HepG2 (cell line): ENCODE measurements at regions not wholly inside any gene's neighbourhood (a gene's known extent, or its start where the extent isn't known, plus 50 kb on each side); places are given as distances from the start of the nearest gene placed in this dataset.

Experiments
- ATAC-seq: fragments of 200-7000 bp; cut with Tn5 transposase; 3 replicates; pipeline ENCODE4 v1.9.1; 2020; ENCODE audit warnings: mild to moderate bottlenecking, moderate library complexity
- BruUV-seq: library from RNA; stranded (reverse); fragments of 400-500 nt; replicated peaks from 2 replicates; lab custom pipeline; 2021; lab: Mats Ljungman, UMichigan
- CTCF ChIA-PET: fragments of 300-600 bp; formaldehyde crosslinking; extraction: SDS; loops from one replicate; lab custom pipeline; 2021; ENCODE audit warnings: low total read pairs, inconsistent platforms, low intra/inter-chr PET ratio; lab: Yijun Ruan, JAX
- POLR2A ChIA-PET: fragments of 350-600 bp; sonication (Branson Sonifier 250); formaldehyde crosslinking; loops from one replicate; lab custom pipeline; 2020; ENCODE audit warnings: antibody characterized with exemption, inconsistent platforms; lab: Yijun Ruan, JAX
- DNase-seq: peaks from one replicate; pipeline ENCODE4 v3.0.0-alpha.2; 2015; ENCODE audit warnings: low spot score
- FAIRE-seq: peaks from 3 replicates; lab custom pipeline; 2011; peaks lifted over from hg19 to GRCh38; lab: Jason Lieb, UNC
- H2AFZ ChIP-seq: one replicate; pipeline ENCODE4 v1.6.1; 2011; ENCODE audit warnings: low read length, inconsistent platforms
- H3K27ac ChIP-seq: fragments of 300-600 bp; 3 replicates; pipeline ENCODE4 v1.8.0; 2011; ENCODE audit warnings: mixed run types, mild to moderate bottlenecking, mixed read lengths, low read length, inconsistent platforms; ENCODE audit not compliant: insufficient read depth; ENCODE audit errors: extremely low read length
- H3K27me3 ChIP-seq, 2 experiments: fragments of 200-600 bp in 1 of 2; 2 replicates in 1 of 2; 3 replicates in 1 of 2; pipeline versions ENCODE4 v1.6.0 to v1.8.0; 2011; ENCODE audit warnings: low read length in 2 of 2, mild to moderate bottlenecking in 2 of 2, moderate library complexity in 2 of 2, inconsistent platforms in 1 of 2; ENCODE audit not compliant: insufficient read depth in 2 of 2, control insufficient read depth in 1 of 2
- H3K36me3 ChIP-seq, 2 experiments: fragments of 200-600 bp in 1 of 2; replicated peaks in 1 of 2; 2 replicates in 1 of 2; 3 replicates in 1 of 2; pipeline versions ENCODE4 v1.5.1 to v1.8.0; 2011; ENCODE audit warnings: low read length in 2 of 2, inconsistent platforms in 1 of 2; ENCODE audit not compliant: insufficient read depth in 2 of 2, control insufficient read depth in 1 of 2
- H3K4me1 ChIP-seq: 2 replicates; pipeline ENCODE4 v1.5.1; 2012; ENCODE audit warnings: low read length, inconsistent platforms; ENCODE audit not compliant: insufficient read depth
- H3K4me2 ChIP-seq: 2 replicates; pipeline ENCODE4 v1.6.0; 2011; ENCODE audit warnings: low read depth, low read length, inconsistent platforms
- H3K4me3 ChIP-seq, 3 experiments: fragments of 200-600 bp in 1 of 3; sonication (generic), shearing (Covaris generic) in 1 of 3; replicated peaks in 1 of 3; 2 replicates each; pipeline ENCODE4 v1.5.1; 2011 to 2016; ENCODE audit warnings: low read length in 3 of 3, inconsistent platforms in 2 of 3, low read depth in 2 of 3, mild to moderate bottlenecking in 2 of 3, control low read depth in 1 of 3, mixed read lengths in 1 of 3; ENCODE audit not compliant: insufficient read depth in 1 of 3
- H3K79me2 ChIP-seq: one replicate; pipeline ENCODE4 v1.6.1; 2011; ENCODE audit warnings: low read length, inconsistent platforms; ENCODE audit not compliant: insufficient read depth
- H3K9ac ChIP-seq: 2 replicates; pipeline ENCODE4 v1.6.0; 2011; ENCODE audit warnings: mild to moderate bottlenecking, low read depth, low read length, inconsistent platforms; ENCODE audit not compliant: insufficient read depth
- H3K9me3 ChIP-seq: 2 replicates; pipeline ENCODE4 v1.5.1; 2012; ENCODE audit warnings: mild to moderate bottlenecking, low read length
- H4K20me1 ChIP-seq: 2 replicates; pipeline ENCODE4 v1.6.0; 2011; ENCODE audit warnings: inconsistent platforms, mild to moderate bottlenecking, low read length, moderate library complexity; ENCODE audit not compliant: insufficient read depth
- ADNP ChIP-seq: sonication (generic); formaldehyde crosslinking; IDR thresholded peaks from 2 replicates; pipeline ENCODE4 v1.4.0; 2020; ENCODE audit warnings: missing genetic modification reagents
- AHDC1 ChIP-seq: sonication (generic); formaldehyde crosslinking; IDR thresholded peaks from 2 replicates; pipeline ENCODE4 v1.5.1; 2020; ENCODE audit warnings: mild to moderate bottlenecking, missing genetic modification reagents, borderline replicate concordance
- CTCF ChIP-seq: sonication (generic); formaldehyde crosslinking; IDR thresholded peaks from 2 replicates; pipeline ENCODE4 v1.5.0; 2020; ENCODE audit warnings: mild to moderate bottlenecking, missing genetic modification reagents, moderate library complexity
- FOXJ3 ChIP-seq: sonication (generic); formaldehyde crosslinking; IDR thresholded peaks from 2 replicates; pipeline ENCODE4 v1.4.0; 2020; ENCODE audit warnings: missing genetic modification reagents, mild to moderate bottlenecking, borderline replicate concordance
- STAG1 ChIP-seq: sonication (generic); formaldehyde crosslinking; IDR thresholded peaks from 2 replicates; pipeline ENCODE4 v1.4.0; 2020; ENCODE audit warnings: missing genetic modification reagents
- XRCC5 ChIP-seq: fragments of 200-400 bp; formaldehyde crosslinking; optimal IDR thresholded peaks from 2 replicates; pipeline ENCODE3; 2017; ENCODE audit warnings: mild to moderate bottlenecking, low read length
- whole genome bisulfite sequencing: methylation state at CpG from one replicate; pipeline ENCODE4 v1.1.6; 2017; ENCODE audit warnings: low lambda C conversion rate; 5-methylcytosine and 5-hydroxymethylcytosine counted together
- in situ Hi-C: cut with HindIII; loops from 2 replicates; pipeline ENCODE4 v1.10.0; 2017; ENCODE audit warnings: low pct_unique_long_range_greater_than_20kb; ENCODE audit not compliant: extremely low pct_ligation_motif_present
- intact Hi-C: fragments of 100-400 bp; cut with micrococcal nuclease; formaldehyde crosslinking; loops from one replicate; pipeline ENCODE4 v1.10.0; 2022; ENCODE audit not compliant: unreplicated experiment

GRCh38 chr5:106121972-106122605 lies 1548.6 kb downstream of the EFNA5 start:
- TF ChIP-seq CTCF (CRISPR knock-in tag) (peak; percentile 80), AHDC1 (CRISPR knock-in tag) (no peak), ADNP (CRISPR knock-in tag) (no peak), FOXJ3 (CRISPR knock-in tag) (no peak), XRCC5 (peak; percentile 37), STAG1 (CRISPR knock-in tag) (peak; percentile 65)
- in situ Hi-C loops (no loop called here), intact Hi-C loops (loop anchor here (2.0 to 10.0 kb wide), 3 partner anchors 615 to 1775 kb away; no protein-coding TSS in a partner anchor)
- 17% methylated on average over 7 of the region's 7 CpGs for WGBS
- no peak overlapping the region for H2AFZ ChIP-seq
- CTCF ChIA-PET: no interaction called here
- H4K20me1 ChIP-seq: no peaks in the 10 kb centered on the region
- H3K27ac ChIP-seq: no peak overlapping the region
- DNase-seq (no peak), FAIRE-seq (peak; percentile 15), ATAC-seq (peak; percentile 95)
- H3K27me3 ChIP-seq: no peaks in the 10 kb centered on the region
- no peaks in the 10 kb centered on the region for H3K36me3 ChIP-seq
- H3K4me2 ChIP-seq: no peak overlapping the region
- POLR2A ChIA-PET: no interaction called here
- H3K9me3 ChIP-seq: no peaks in the 10 kb centered on the region
- H3K4me3 ChIP-seq: no peak overlapping the region
- no peaks in the 10 kb centered on the region for H3K79me2 ChIP-seq
- no peaks in the 10 kb centered on the region for H3K4me1 ChIP-seq
- no TSS peak for BruUV-seq
- no peak overlapping the region for H3K9ac ChIP-seq
